HG03342 (cell line): ENCODE measurements at regions not wholly inside any gene's neighbourhood (a gene's known extent, or its start where the extent isn't known, plus 50 kb on each side); places are given as distances from the start of the nearest gene placed in this dataset.
"Not testable (repeated sequence)": the region's sequence is repeated elsewhere in the genome, so short reads cannot be mapped to it uniquely, and the experiment has no call there.

Experiments used
- ATAC-seq: cut with Tn5 transposase; IDR thresholded peaks from one replicate; pipeline ENCODE4 v1.9.1; 2021; ENCODE audit warnings: mild to moderate bottlenecking, moderate library complexity; ENCODE audit not compliant: unreplicated experiment

DNA sequence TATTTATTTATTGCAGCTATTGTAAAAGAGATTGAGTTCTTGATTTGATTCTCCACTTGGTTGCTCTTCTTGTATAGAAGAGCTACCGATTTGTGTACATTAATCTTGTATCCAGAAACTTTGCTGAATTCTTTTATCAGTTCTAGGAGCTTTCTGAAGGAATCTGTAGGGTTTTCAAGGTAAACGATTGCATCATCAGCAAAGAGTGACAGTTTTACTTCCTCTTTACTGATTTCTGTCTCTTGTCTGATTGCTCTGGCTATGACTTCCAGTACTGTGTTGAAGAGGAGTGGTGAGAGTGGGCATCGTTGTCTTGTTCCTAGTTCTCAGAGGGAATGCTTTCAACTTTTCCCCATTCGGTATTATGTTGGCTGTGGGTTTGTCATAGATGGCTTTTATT lies 103.1 kb downstream of the CAPZA3 start:
- not testable (repeated sequence) for ATAC-seq

GRCh38 chr12:18849080-18849479 lies 111.2 kb downstream of the CAPZA3 start:
- no peak for ATAC-seq

GRCh38 chr12:18849761-18850160 lies 111.8 kb downstream of the CAPZA3 start:
- ATAC-seq, result no peak

DNA sequence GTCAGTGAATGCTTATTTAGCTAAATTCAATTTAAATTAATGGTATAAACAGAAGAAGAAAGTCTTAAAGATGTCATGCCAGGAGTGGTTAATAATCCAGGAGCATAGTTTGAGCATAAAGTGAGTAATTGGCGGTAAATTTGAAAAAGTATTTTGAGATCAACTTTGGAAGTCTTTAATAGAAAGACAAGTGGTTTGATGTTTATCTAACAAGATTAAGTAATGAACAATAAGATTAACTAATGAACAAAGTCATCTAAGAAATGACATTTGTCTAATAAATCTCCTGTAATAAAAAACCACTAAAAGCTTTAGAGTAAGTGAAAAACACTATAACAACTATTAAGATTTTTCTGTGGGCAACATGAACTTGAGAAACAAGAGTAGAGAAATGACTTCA lies 112.8 kb downstream of the CAPZA3 start:
- no peak for ATAC-seq

- no peak for ATAC-seq
These were observed 113.4 kb downstream of the CAPZA3 start for GRCh38 chr12:18851271-18851670.

- no peak for ATAC-seq
These were observed 115.8 kb downstream of the CAPZA3 start for GRCh38 chr12:18853570-18854366.

GRCh38 chr12:18857656-18858055 lies 119.7 kb downstream of the CAPZA3 start:
- ATAC-seq, result no peak

DNA sequence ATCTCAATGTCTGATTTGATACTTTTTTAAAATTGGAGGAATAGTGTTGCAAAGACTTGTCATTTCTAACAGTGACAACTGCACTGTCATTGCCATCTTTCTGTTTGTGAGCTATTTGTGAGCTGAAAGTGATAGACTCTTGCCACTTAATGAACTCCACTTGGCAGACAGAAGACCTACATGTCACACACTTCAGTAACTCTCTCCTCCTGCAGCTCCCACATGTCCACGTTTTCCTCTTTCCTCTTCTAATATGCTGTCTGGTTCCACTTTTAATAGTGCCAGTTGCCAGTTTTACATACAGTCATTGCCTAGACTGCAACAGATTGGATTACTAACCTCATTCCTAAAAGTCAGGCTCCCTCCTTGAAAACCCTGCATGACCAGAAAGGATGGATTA lies 121.5 kb downstream of the CAPZA3 start:
- ATAC-seq, result no peak

GRCh38 chr12:18861287-18861858 lies 123.5 kb downstream of the CAPZA3 start:
- no peak for ATAC-seq

GRCh38 chr12:18863769-18864500 lies 126.0 kb downstream of the CAPZA3 start:
- no peak for ATAC-seq

DNA sequence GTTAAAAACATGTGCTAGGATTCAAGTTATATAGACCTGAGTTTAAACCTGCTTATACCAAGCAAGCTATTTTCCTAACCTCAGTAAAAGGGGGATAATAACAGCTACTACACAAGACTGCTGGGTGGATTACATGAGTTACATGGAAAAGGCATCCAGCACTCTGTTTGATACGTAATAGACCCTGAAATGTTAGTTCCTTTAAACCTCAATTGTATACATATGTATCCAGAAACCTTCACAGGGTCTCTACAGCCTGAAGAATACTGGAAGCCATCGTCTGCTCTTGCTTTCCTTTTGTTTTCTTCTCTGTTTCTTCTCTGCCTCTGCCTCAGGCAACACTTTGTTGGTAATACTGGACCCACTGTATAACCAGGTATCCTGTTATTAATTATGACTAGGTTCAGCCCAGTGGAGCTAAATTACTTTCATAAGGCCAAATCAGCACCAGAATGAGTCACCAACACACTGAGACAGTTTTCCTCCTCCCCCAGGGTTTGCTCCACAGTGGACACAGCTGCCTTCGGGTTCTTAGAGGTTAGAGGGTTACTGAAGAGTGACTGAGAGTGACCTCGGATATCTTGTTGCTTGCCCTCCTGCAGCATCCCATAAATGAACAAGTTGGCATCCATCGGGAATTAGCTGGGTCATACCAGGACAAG lies 127.1 kb downstream of the CAPZA3 start:
- no peak for ATAC-seq

GRCh38 chr12:18868717-18869116 lies 130.8 kb downstream of the CAPZA3 start:
- no peak for ATAC-seq

GRCh38 chr12:18872770-18873169 lies 134.9 kb downstream of the CAPZA3 start:
- ATAC-seq, result no peak

- ATAC-seq, result no peak
These were observed 140.8 kb downstream of the CAPZA3 start for GRCh38 chr12:18878676-18879180.

DNA sequence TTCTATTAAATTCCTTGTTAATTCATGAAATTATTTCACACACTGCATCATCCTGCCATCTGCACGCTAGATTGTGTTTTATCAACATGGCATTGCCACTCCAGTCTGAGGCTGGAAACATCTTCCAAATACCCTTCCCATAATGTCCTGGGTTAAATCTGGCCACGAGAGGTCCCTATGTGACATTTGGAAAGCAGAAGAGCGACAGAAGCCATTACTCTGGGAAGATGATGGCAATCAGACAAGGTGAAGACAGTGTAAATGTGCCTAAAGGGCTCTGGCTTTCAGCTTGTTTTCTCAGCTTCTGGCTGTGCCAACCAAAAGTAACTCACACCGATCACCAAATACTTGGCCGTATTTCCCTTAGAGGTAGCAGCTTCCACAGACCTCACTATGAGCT lies 144.8 kb downstream of the CAPZA3 start:
- no peak for ATAC-seq

DNA sequence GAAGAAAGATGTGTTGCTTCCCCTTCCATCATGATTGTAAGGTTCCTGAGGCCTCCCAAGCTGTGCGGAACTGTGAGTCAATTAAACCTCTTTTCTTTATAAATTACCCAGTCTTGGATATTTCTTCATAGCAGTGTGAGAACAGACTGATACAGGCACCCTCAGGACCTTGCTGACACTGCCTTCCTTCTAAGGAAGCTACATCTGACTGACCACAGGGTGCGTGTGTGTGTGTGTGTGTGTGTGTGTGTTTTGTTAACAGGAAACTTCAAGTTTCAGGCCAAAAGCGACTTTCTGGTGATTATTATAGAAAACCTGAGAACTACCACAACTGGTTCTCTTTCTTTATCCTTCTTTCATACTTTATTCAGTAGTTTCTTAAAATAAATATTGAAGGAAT lies 149.0 kb downstream of the CAPZA3 start:
- ATAC-seq, result no peak

- no peak for ATAC-seq
These were observed 149.4 kb downstream of the CAPZA3 start for GRCh38 chr12:18887368-18887767.

DNA sequence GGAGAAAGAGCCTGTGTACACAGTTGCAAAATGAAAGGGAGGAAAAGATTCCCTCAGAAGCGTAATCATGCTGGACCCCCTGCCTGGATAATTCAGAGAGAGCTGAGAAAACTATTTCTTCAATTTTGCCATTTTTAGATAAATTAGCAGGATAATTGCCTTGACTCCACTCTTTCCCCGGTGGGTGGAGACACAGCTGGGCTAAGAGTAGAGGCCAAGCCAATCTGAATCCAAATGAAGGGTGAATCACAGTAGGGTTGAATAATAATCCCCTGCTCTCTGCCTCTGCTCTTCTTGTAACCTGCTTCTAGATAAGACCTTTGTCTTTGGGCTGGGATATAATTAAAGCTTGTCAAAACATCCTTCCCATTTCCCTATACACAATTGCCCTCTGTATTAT lies 150.1 kb downstream of the CAPZA3 start:
- ATAC-seq, result no peak

- not testable (repeated sequence) for ATAC-seq
These were observed 152.7 kb downstream of the CAPZA3 start for GRCh38 chr12:18890621-18891020.

DNA sequence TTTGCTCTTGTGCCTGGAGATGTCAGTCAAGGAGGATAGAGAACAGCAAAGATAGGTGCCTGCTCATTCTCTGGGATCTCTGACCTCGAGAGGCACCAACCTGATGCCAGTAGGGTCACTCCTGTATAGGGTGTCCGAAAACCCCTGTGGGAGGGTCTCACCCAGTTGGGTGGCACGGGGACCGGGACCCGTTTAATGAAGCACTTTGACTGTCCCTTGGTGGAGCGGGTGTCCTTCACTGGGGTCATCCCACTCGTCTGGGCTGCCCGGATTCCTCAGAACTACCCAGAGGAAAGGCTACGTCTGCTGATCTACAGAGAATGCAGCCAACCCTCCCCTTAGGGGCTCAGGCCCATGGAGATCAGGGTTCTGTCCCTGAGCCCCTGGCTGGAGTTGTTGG lies 157.6 kb downstream of the CAPZA3 start:
- ATAC-seq, result no peak

DNA sequence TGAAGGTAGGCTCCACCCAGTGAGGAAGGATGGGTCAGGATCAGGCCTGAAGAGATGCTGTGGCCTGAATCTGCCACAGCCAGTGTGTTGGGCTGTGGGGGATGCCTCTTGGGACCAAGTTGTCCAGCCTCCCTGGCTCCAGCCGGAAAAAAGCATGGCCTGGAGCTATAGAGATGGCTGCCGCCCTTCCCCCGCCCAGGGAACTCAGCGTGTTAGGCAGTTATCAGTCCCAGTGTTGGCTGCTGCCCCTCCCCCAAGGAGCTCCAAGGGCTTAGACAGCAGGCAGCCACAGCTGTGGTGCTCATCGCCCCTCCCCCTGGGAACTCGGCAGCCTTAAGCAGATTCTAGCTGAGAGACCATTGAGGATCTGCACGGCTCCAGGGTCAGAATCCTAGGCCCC lies 158.0 kb downstream of the CAPZA3 start:
- ATAC-seq, result no peak
